SKM-1 (cell line): ENCODE measurements at regions not wholly inside any gene's neighbourhood (a gene's known extent, or its start where the extent isn't known, plus 50 kb on each side); places are given as distances from the start of the nearest gene placed in this dataset.

ENCODE experiments used
- DNase-seq: peaks from one replicate; lab custom pipeline; 2025; ENCODE audit not compliant: unreplicated experiment; lab: John Stamatoyannopoulos, UW

DNA sequence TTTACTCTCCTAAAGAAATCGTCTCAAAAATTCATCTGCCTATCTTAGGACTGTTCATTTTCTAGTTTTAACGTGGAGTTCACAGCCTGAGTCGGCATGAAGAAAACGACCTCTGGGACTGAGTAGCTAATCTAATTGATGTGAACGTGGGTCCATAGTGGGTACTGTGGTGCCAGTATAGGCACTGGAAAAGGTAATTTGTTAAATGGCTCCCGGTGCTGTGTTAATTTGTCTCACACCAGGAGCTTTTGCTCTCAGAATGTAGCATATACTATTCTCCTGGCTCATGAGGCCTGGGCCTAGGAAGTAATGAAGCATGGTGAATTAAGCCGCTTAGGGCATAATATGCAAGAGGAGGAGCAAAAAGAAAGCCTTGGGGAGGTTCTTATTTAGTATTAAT is 414.4 kb upstream of the NXPH2 start:
- no peak for DNase-seq

DNA sequence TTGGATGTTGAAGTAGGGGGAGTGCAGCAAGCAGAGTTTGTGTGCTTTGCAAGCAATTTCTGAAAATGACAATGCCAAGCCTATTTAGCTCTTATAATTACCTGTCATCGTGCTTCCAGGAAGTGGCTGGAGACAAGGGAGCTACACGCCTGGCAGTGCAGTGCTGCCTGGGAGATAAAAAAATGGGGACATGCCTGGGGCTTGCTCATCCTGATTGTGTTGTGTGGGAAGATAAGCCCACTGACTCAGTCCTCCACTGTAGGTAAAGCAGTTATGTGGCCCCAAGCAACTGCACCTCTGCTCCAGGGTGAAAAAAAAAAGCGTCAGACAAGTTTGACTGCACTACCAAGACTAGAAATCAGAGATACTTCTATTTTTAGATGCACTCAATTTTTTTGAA is 396.9 kb upstream of the NXPH2 start:
- DNase-seq, result no peak

DNA sequence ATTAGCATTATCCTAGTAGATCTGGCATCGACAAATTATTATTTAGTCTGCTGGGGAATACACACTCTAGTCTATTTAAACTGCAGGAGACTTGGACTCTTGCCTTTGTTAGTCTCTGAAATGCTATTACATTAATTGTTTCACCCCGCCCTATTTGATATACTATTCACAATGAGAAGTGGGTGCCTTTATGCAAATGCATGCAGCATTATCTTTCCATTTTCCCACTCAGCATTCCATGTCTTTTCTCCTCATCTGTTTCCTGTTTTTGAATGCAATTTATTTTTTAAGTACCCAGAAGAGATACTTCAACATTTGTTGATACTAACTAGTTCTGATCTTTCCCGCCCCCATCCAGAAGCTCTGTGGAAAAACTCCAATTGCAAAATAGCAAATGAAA is 395.3 kb upstream of the NXPH2 start:
- DNase-seq, result no peak

DNA sequence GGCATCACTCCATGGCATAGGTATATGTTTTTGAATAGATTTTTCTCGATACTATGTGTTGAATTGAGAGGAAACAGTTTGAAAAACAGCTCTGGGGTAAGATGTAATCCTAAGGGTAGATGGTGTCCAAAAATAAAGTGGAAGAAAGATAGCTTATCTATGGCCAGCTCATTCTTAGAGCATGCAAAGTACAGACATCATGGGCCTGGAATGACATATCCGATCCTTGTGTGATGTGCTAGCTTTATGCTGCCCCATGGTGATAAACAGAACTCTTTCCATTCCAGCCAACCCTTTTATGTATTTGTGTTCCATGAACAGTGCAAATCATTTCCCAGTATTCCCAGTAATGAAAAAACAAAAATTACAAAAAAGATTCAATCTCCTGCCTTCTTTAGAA is 390.2 kb upstream of the NXPH2 start:
- no peak for DNase-seq

DNA sequence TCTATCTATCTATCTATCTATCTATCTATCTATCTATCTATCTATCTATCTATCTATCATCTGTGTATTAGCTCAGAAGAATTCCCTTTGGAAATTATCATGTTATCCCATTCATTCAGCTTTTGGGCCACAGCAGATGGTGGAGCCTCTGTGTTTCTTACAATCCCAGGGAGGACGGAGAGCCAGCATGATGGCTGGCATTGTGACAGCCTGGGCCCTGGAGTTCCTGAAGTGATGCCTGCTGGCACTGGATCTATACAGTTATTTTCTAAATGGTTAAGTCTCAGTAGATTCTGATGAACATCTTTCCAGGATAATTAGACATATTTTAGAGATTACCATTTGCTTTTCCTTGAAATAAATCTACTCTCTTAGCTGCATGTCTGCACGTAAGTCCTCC is 385.4 kb upstream of the NXPH2 start:
- no peak for DNase-seq

DNA sequence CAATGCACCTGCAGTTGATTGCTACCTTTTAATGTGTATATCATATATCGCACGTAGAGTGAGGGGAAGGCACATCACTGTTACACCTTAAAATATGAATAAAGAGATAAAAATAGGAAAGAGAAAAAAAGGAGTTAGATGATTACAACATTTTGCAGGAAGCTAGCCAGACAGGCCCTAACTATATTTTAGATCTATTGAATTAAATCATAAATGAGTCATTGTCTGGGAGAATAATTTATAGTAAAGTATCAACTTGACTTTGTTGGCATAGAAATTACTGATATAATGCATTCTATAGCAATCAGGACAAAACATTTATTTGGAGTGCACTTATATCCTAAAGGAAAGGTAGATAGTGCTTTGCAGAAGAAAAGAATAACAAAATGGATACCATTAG is 384.9 kb upstream of the NXPH2 start:
- no peak for DNase-seq

DNA sequence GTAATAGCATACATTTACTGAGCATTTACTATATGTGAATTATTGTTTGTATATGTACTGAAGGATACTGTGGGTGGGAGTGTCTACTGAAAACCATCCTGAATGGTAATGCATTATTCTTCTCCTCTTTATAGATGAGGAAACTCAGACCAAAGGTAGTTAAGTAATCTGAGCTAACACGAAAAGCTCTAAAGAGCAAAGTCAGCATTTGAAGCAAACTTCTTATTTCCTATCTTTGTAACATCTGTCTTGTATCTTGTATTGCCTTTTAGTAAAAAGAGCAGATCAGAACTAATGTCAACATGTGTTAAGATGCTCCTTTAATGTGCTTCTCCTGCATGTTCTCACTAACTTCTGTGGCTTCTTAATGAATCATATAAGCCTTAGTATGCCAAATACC is 382.8 kb upstream of the NXPH2 start:
- no peak for DNase-seq

DNA sequence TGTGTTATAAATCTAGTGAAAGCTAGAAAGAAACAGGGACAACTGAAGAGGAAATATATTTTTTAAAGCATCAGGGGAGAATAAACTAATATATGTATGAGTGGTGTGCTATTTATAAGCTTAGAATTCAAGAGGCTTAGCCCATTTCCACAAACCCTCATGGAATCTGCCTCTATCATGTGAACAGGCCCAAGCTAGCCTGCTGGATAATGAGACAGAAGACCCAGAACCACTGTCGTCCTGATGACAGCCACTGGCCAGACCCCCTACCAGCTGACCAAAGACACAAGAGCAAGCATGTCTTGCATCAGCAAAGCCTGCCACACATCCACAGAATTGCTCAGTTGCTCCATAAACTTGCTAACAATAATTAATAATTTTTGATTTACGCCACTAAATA is 382.3 kb upstream of the NXPH2 start:
- no peak for DNase-seq

DNA sequence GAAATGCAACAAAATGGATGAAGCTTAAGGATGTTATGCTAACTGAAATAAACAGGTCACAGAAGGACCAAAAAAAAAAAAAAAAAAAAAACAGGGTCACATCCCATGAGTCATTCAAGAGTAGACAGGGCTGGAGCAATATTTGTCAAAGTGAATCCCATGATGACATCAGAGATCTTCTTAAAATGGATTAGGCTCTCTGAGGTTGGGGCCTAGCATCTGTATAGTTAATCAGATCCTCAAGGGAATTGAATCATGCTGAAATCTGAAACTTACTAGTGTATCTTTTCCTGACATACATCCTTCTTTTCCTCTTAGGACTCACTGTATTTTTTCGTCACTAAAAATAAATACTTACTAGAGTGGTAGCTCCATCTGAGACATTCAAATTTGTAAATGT is 380.6 kb upstream of the NXPH2 start:
- no peak for DNase-seq

DNA sequence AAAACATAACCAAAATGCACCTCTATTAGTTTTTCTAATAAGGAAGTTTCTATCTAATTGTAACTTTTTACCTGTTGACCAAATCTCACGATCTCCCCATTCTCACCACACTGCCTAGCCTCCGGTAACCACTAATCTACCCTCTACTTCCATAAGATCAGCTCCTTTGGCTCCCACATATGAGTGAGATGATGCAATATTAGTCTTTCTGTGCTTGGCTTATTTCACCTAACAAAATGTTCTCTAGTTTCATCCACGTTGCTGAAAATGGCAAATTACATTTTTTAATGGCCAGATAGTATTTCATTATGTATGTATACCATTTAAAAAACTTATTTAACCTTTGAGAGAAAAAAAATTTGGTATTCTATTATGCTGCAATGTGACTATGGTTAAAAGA is 379.0 kb upstream of the NXPH2 start:
- DNase-seq, result no peak

DNA sequence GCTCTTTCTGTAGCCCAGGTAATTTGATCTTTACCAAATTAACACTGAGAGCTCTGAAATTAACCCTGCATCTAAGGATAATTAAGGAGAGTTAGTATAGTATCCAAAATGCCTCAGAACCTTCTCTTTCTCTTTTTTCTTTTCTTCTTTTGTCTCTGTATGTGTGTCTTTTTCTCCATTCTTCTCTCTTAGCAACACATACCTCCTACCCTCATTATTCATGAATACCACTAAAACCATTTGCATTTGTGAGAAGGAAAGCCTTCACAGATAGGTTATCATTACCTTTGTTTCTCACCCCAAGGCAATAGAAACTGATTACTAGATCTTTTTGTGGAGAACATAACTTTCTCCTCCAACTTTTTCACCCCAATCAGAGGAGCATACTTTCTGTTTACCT is 376.5 kb upstream of the NXPH2 start:
- DNase-seq, result no peak

DNA sequence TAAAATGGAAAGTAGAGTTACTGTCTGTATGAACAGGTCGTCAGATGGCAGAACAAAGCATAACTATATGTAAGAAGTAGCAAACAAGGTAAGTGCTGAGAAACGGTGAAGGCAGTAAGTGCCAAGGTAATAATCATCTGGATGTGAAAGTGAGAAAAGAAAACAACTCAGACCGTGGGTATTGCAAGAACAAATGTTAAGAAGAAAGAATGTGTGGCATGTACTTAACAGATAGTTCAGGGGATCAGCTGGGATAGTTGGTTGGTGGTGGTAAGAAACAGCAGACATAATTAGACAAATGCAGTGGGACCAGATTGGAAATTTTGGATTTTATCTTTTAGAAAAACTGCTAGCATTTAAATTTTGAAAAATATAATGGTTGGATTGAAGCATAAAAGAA is 375.8 kb upstream of the NXPH2 start:
- DNase-seq, result no peak

DNA sequence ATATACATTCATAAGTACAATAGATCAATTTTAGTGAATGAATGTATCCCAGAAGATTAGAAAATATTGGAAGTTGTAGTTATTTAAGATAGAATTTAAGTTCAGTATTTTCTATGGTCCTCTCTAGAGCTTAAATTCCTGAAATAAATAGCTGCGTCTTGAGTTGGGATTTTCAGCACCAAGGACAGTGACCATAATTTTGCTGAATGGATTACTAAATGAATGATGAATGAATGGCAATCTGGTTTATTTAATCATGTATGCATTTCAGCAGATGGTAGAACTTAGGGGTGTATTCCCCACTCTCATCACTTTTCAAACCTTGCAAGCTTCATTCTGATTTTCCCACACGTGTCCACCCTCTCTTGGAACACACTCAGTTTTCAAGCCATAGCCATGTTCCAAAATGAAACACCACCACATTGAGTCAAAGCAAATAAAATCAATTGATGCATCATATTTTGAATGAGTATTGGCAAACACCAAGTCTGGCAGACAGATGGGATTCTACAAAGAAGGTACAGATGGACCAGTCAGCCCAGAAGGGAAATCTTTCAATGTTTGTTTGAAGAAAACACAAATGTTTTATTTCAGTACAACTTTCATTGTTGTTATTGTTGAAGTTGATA is 362.2 kb upstream of the NXPH2 start:
- DNase-seq, result no peak

DNA sequence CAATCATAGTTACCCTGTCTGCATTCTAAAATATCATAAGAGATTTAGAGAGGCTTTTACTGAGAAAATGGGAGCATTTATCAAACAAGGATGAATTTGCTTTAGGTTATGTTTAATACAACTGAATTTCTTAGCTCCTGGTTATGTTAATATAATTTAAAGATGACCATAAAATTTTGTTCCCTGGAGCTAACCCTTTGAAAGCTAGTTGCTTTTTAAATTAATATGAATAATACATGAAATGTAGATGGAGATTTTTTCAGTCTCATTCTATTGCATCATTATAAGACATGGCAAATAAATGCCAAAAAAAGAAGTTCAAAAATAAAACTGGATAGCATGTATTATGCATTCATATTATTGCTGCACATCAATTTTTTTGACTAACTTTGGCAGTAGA is 344.1 kb upstream of the NXPH2 start:
- no peak for DNase-seq

DNA sequence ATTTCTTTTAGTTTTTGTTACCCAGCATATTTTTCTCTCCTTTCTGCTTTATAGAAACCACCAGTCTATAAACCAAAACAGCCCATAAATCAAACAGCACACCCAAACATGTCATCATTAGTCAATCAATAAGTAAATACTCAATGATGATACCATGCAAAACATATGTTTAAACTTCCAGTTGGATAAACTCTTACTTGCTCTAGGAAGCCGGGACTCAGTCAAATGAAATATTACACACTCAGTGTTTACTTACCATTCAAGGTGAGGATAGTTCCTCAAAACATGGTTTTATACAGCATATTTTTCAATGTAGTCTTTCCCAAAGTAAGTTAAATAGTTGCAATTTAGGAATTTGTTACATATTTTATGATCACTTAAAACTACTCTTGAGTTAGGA is 343.6 kb upstream of the NXPH2 start:
- no peak for DNase-seq

DNA sequence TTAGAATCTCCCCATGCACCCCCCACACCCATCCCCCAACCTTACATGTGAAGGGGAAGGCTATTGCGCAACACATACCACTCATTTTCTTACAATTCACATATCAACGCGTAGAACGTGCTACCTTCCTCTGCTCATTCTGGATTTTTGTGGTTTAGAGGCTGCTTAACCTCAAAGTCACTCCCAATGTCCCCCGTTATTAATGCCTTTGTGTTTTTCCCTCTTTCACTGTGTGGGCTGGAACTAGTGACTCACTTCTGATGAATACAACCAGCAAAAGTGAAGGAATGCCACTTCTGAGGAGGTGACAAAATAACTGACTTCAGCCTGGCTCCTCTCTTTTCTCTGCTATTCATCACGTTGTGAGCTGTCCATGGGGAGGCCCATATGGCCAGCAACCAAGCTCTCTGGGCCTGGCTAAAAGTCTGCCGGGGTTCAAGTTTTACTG is 342.5 kb upstream of the NXPH2 start:
- no peak for DNase-seq

DNA sequence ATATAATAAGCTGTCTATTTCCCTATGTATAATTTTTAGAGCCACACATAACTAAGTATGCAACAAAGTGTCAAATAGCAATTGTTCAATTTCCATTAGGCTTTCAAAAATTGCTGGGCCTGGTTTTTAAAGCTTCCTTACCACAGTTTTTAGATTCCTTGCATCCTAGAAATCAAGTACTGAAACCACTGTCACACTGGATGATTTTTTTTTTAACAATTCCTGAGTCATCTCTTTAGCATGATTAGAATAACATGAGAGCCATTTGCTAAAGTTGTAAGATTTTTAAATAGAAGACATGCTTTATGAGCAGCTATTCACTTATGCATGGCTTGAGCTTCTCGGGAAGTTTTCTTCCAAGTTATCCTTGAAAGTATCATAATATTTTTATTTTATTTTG is 319.5 kb upstream of the NXPH2 start:
- DNase-seq, result no peak

DNA sequence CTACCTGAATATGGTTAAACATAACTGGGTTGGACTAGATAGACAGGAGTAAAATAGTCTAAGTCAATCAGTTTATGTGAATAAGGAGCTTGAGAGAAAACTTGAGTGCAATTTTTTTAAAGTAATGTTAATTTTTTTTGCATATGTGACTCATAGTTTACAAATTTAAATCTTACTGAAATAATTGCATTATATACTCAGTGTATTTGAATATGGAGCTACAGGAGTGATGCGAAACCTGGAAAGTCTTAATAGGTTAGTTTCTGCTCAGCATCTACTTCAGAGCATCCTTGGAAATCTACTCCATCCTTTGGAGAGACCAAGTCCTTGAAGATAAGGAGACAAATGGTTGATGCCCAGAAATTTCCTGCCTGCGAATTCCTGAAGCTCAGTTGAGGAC is 318.8 kb upstream of the NXPH2 start:
- no peak for DNase-seq

DNA sequence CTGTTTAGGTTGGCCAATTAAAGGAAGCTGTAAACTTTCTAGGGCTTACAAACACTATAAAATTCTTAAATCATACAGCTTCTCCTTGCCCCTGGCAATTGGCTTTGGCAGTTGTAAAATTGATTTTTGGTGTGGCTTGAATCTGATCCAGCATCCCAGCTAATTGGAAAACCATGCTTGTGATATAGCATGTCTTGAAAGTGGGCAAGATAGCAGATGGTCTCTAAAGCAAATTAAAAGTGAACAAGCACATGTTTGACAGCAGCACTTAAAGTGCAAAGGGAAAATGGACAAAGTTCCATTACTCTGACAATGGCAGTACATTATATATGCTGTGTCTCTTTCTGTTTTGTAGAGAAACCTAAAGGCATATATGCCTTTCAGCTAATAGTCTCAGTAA is 302.9 kb upstream of the NXPH2 start:
- no peak for DNase-seq

DNA sequence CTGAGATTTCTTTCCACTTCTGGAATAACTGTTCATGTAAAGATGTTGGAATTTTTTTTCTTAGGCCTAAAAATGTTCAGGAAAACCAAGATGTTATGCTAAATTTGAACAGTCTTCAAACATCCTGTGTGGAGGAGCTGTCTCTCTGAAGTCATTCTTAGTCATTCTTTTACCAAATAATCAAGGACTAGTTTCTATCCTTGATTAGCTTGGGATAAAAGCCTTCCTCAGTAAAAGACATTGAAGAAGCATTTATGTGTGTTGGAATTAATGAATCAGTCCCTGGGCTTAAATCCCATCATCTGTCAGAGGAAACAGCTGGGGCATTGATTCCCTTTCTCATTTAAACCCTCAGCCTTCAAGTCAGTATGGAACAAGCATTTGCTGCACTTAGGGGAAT is 300.1 kb upstream of the NXPH2 start:
- no peak for DNase-seq

DNA sequence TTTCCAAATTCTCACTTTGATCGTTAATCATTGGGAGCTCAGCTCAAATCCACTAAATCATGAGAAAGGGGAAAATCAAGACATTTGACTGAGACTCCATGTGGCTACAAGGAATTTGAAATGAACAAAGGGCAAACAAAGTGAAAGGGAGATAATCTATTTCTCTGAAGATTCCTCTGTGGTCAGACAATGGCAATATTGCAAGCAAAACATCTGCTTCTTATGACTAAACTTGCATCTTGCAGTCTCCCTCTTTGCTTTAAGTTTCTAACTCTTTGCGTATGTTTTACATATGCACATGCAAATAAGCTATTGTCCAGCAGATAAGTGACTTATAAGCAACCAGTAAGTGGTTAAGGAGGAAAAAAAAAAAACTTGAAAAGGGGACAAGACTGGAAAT is 299.1 kb upstream of the NXPH2 start:
- no peak for DNase-seq

DNA sequence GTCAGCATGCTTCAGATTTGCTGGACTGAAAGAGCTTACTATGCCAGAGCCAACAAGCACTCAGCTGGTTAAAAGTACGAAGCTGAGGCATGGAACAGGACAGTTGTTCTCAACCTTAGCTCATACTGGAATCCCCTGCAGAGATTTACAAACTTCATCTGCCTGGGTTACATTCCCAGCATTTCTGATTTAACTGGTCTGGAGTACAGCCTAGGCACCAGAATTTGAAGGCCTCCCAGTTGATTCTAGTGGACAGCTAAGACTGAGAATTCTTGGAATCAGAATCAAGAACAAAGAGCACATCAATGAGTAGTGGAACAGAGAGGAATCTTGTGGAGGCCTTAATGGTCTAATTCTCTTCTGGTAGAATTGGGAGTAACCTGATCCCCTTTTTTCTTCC is 298.2 kb upstream of the NXPH2 start:
- DNase-seq, result no peak

DNA sequence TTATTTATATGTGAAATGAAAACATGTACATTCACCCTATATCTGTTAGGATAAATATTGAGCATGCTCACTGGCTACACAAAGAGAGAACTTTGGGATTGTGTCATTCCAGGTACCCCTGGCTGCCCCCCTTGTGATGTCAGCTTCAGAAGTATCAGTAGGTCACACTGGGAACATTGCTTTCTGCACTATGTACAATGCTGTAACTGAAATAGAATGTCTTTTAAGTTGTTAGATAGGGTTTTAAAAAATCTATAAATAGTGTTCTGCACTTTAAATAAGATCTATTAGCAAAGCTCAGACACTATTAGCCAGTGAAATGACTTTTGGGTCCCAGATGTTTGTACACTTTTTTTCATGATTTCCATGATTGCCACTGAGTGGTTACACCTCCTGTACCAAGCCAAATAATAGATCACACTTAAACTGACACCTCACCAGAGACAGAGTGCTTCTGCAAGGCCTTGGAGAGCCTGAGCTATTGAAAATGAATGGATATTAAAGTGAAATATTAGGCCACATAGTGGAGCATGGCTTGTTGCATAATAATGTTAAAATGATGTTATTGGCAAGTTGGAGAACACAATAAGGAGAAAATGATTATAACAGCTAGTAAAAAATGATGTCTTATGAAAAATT is 297.0 kb upstream of the NXPH2 start:
- no peak for DNase-seq
